ENCODE measurements at regions not wholly inside any gene's neighbourhood (a gene's known extent, or its start where the extent isn't known, plus 50 kb on each side); places are given as distances from the start of the nearest gene placed in this dataset.
"Not testable (repeated sequence)": the region's sequence is repeated elsewhere in the genome, so short reads cannot be mapped to it uniquely, and the experiment has no call there.

DNA sequence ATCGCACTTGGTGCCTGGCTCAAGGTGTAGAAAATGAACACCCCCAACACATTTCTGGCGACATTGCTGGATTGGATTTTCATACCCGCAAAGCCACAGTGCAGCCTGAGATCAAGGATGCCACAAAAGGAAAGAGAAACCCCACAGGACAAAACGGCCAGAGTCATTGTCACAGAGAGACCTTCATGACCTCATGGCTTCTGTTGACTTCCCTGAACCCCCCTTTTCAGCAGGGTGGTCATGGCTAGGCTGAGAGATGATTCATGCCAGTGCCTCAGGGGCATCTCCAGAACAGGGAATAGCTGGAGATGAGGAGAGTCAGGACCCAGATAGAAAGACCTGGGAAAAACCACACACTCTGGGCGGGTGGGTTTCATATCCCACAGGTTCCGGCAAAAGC, 122.0 kb downstream of the C16orf95 start:
- no peak overlapping the region for H3K4me3 ChIP-seq (ENCODE audit: low read depth, low read length)

DNA sequence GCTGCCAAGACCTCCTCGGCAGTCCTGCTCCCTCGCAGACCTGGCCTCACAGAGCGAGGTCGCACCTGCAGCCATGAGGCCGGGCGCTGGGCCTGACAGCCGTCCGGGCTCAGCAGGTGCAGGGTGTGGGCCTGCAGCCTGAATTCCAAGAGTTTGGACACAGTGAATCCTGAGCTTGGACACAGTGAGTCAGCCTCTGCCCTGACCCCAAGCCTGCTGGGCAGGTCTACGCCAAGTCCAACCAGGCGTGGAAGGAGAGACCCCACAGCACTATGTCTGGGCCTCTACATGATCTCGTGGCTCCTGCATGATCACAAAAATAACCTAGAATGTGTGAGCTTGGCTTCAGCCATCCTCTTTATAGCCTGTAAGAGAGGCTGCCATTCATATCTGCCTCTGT, 121.0 kb downstream of the C16orf95 start:
- no peak for DNase-seq (ENCODE audit: low read depth)
- H3K4me3 ChIP-seq (ENCODE audit: low read depth, low read length), result no peak overlapping the region

More for the DNA sequence above, 122.0 kb downstream of the C16orf95 start:
- no peak for DNase-seq (ENCODE audit: low read depth)

DNA sequence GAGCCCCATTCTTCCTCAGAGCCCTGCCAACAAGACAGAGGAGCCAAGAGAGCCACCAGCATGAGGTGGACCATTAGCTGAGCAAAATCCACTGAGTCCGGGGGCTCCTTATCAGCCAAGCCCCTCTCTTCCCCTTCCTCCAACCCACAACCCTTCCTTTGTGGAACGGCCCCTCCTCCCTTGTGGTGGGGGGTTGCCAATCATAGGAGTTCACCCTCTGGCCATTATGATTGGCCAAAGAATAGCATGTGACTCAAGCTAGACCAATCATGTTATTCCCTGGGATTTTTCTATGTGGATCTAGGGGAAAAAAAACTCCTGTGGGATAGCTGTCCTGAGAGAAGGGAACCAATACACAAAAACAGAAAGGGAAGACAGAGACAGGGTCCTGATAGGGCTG, 120.5 kb downstream of the C16orf95 start:
- no peak overlapping the region for H3K4me3 ChIP-seq (ENCODE audit: low read depth, low read length)
- no peak for DNase-seq (ENCODE audit: low read depth)

DNA sequence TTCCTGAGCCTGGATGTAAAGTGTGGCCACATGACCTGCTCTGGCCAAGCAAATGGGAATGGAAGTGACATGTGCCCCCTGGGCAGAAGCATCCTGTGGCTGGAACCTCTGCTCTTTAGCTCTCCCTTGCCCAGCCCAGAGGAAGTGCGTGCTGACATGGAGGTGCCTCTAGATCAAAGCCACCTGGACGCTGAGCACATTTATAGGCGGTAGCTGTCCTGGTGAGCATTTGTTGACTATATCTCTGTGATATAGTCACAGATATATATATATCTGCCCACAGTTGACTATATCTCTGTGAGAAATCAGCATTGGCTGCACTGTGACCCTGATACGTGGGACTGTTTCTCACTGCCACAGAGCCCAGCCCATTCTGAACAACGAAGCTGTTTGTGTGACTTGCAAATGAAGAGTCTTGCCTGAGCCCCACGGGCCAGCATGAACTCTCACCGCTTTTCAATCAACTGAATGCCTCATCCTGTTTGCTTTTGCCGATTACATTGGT, 118.8 kb downstream of the C16orf95 start:
- no peak overlapping the region for H3K4me3 ChIP-seq (ENCODE audit: low read depth, low read length)
- no peak for DNase-seq (ENCODE audit: low read depth)

DNA sequence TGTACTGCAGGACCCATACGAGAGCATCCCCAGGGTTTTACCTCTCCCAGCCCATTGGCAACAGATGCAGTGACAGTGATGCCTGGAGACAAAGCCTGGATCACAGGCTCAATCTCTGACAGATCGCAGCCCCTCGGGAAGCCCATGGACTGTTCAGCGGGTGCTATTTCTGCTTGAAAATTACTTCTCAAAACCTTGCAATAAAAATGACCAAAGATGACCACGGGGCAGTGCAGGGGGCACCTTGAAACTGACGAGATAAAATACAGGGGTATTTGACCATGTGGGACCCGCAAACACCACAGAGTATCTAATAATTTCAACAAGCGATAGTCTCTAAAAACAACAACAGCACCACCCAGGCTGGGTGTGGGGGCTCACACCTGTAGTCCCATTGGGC, 118.3 kb downstream of the C16orf95 start:
- DNase-seq (ENCODE audit: low read depth), result no peak
- no peak overlapping the region for H3K4me3 ChIP-seq (ENCODE audit: low read depth, low read length)

DNA sequence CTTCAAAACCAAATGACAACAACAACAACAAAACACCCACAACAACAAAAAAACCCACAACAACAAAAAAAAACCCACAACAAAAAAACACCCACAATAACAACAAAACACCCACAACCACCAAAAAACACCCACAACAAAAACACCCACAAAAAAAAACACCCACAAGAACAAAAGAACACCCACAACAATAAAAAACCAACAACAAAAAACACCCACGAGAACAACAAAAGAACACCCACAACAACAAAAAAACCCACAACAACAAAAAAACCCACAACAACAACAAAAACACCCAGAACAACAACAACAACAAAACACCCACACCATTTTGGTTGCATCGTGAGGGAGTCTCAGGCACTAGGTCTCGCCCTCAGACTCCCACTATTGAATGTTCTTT, 117.8 kb downstream of the C16orf95 start:
- DNase-seq (ENCODE audit: low read depth), result no peak
- H3K4me3 ChIP-seq (ENCODE audit: low read depth, low read length), result no peak overlapping the region

DNA sequence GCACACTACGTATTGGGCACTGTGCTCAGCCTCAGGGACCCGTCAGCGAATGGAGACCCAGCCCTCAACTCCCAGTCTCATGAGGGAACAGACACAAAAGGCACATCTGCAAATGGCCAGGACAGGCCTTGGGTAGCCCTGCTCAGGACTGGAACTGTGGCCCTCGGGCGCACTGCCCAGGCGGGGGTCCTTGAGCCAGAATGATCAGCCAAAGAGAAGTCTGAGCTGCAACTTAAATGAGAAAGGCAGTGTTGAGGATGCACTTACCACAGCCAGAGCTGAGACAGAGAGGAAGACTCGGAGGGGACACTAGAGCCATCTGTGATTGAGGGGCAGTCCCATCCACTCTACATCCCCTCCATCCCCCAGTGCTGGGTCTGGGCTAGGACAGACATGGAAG, 117.3 kb downstream of the C16orf95 start:
- no peak for DNase-seq (ENCODE audit: low read depth)
- H3K4me3 ChIP-seq (ENCODE audit: low read depth, low read length), result no peak overlapping the region

DNA sequence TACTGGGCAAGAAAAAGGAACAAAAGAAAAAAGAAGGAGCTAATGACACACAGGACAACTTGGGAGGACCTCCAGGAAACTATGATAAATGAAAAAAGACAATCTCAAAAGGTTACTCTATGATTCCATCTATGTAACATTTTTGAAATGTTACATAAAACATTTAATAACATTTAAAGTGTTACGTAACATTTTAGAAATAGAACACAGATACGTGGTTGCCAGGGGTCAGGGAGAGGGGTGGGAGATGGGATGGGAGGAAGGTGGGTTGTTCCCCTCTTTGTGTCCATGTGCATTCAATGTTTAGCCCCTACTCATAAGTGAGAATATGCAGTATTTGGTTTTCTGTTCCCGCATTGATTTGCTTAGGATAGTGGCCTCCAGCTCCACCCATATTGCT, 116.6 kb downstream of the C16orf95 start:
- no peak for DNase-seq (ENCODE audit: low read depth)
- H3K4me3 ChIP-seq (ENCODE audit: low read depth, low read length), result no peak overlapping the region

DNA sequence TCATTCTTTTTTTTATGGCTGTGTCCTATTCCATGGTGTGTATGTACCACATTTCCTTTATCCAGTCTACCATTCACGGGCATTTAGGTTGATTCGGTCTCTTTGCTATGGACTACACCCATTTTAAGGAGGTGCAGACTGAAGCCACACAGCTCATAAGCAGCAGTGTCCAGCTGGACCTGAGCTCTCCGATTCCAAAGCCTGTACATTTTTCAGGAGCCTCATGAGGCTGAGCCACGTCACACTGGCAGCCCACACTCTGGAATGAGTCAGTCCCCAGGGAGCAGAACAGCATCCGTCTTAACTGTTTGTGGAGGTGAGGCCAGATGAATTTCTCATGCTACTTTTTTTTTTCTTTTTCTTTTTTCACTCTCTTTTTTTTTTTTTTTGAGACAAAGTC, 116.1 kb downstream of the C16orf95 start:
- no peak overlapping the region for H3K4me3 ChIP-seq (ENCODE audit: low read depth, low read length)

DNA sequence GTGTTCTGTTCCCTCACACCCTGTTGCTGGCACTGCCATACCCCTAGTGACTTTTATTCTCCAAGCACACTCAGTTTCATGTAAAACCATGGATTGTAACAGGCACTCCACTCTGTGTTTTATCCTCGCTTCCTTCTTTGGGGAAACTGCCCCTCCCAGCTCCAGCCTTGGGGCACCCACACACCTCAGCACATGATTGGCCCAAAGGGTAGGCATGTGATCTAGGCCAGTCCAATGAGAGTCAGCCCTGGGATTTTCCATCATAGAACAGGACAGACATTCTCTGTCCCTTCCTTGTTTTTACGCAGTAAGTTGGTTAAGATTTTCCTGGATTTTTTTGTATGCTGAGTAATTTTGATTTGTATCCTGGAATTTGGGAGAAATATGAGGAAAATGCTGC, 115.4 kb downstream of the C16orf95 start:
- DNase-seq (ENCODE audit: low read depth), result no peak
- H3K4me3 ChIP-seq (ENCODE audit: low read depth, low read length), result no peak overlapping the region

More for the DNA sequence above, 116.1 kb downstream of the C16orf95 start:
- DNase-seq (ENCODE audit: low read depth), result peak; percentile 98

DNA sequence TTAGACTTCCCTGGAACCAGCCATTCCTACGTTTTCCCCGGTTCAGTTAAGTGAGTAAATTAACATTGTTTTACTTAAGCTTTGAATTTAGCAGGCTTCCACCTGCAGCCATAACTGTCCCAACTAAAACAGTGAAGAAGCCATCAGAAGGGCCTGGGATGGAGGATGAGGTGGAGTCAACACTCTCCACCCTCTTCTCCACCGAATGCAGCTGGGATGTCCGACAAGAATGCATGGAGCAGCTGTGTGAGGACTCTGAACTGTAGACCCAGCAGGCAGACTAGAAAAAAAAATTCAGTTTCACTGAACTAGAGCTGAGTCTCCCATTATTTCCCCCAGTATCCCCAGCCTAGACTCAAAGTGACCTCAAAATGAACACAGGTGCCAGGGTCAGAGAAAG, 114.8 kb downstream of the C16orf95 start:
- DNase-seq (ENCODE audit: low read depth), result no peak
- H3K4me3 ChIP-seq (ENCODE audit: low read depth, low read length), result no peak overlapping the region

DNA sequence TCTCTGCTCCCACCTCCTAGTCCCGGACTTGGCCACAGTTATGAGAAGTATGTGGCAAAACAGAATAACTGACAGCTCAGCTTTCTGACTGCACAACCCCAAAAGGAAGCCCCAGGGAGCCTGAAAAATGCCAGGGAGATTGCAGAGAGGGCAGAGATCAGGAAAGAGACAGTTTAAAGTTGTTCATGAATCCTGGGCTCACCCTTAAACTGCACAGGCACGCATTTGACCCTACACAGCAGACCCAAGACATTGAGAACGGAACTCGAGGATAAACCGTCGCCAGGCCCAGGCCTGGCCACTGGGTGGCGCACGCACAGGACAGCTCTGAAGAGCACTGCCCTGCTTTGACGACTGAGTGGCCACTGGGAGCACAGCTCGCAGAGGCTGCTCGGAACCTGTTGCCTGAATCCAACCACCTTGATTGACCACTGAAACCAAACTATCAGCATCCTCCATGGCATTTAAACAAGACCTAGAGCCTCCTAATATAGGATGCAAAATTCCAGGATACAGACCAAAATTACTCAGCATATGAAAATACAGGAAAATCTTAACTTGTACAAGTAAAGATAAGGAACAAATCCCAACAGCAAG, 114.0 kb downstream of the C16orf95 start:
- H3K4me3 ChIP-seq (ENCODE audit: low read depth, low read length), result no peak overlapping the region
- peak; percentile 76 for DNase-seq (ENCODE audit: low read depth)

DNA sequence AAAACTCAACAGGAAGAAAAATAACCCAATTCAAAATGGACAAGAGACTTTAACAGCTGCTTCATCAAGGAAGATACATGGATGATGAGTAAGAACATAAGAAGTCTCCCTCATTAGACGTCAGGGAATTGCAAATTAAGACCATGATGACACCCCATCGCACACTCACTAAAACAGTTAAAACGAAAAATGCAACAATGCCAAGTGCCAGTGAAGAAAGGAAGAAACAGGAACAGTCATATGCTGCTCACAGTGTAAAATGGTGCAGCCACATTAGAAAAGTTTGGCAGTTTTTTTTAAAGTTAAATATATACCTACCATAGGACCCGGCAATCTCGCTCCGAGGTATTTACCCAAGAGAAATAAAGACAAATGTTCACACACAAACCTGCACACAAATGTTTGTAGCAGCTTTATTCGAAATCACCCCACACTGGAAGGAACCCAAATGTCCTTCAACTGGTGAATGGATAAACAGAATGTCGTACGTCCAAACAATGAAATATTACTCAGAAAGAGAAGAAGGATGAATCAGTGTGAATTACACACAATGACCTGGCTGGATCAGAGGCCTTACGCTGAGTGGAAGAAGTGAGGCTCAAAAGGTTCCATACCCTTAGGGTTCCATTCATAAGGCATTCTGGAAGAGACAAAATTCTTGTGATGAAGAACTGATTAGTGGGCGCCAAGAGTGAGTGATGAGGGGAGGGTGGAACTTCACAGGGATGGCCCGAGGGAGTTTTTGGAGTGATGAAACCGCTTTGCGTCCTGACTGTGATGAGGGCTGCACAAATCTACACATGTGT, 110.3 kb downstream of the C16orf95 start:
- no peak overlapping the region for H3K4me3 ChIP-seq (ENCODE audit: low read depth, low read length)
- peak; percentile 45 for DNase-seq (ENCODE audit: low read depth)

DNA sequence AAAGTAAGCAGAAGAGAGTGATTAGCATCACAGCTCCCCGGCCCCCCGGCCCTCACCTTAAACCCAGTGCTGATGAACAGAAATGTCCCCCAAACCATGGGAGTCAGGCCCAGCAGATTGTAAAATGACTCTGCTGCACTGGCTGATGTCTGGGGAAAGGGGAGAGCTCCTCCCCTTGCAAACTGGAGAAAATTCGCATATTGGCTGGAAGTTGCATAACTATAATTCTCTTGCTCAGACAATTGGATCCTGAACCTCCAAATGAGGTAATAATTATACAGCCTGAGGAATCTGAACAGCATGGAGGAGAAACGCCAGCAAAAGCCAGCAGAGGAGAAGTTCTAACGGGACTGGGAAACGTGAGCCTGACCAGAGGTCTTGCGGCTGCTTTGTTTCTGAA, 109.7 kb downstream of the C16orf95 start:
- peak; percentile 72 for DNase-seq (ENCODE audit: low read depth)

DNA sequence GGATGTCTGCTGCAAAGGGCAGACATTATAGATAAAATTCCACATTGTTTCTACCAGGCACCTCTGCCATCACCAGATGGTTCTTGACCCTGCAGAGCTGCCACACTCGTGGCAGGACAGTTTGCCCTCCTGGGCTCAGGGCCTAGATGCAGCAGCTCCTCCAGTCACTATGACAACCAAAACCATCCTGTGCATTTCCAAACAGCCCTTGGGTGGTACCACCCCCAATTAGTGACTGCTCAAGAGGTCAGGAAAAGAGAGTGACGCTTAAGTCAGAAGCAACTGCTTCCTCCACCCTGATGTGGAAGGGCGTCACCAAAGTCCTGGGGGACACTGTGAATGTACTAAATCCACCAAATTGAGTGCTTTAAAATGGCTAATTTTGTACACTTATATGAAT, 109.2 kb downstream of the C16orf95 start:
- H3K4me3 ChIP-seq (ENCODE audit: low read depth, low read length), result no peak overlapping the region
- no peak for DNase-seq (ENCODE audit: low read depth)

More for the DNA sequence above, 109.7 kb downstream of the C16orf95 start:
- no peak overlapping the region for H3K4me3 ChIP-seq (ENCODE audit: low read depth, low read length)

DNA sequence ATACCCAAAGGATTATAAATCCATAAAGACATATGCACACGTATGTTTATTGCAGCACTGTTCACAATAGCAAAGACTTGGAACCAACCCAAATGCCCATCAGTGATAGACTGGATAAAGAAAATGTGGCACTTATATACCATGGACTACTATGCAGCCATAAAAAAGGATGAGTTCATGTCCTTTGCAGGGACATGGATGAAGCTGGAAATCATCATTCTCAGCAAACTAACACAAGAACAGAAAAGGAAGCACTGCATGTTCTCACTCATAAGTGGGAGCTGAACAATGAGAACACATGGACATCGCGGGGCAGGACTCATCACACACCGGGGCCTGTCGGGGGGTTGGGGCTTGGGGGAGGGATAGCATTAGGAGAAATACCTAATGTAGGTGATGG, 108.2 kb downstream of the C16orf95 start:
- DNase-seq (ENCODE audit: low read depth); H3K4me3 ChIP-seq (ENCODE audit: low read depth, low read length): not testable (repeated sequence)

DNA sequence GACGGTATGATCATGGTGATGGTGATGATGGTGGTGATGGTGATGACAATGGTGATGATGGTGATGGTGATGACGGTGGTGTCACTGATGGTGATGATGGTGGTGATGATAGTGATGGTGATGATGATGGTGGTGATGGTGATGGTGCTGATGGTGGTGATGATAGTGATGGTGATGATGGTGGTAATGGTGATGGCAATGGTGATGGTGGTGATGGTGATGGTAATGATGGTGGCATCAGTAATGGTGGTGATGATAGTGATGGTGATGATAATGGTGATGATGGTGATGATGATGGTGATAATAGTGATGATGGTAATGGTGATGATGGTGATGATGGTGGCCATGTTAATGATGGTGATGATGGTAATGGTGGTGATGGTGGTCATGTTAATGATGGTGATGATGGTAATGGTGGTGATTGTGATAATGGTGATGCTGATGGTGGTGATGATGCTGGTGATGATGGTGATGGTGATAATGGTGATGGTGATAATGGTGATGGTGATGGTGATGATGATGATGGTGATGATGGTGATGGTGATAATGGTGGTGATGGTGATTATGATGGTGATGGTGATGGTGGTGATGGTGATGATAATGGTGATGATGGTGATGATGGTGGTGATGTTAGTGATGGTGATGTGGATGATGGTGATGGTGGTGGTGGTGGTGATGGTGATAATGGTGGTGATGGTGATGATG, 107.2 kb downstream of the C16orf95 start:
- DNase-seq (ENCODE audit: low read depth), result no peak
- H3K4me3 ChIP-seq (ENCODE audit: low read depth, low read length), result no peak overlapping the region

DNA sequence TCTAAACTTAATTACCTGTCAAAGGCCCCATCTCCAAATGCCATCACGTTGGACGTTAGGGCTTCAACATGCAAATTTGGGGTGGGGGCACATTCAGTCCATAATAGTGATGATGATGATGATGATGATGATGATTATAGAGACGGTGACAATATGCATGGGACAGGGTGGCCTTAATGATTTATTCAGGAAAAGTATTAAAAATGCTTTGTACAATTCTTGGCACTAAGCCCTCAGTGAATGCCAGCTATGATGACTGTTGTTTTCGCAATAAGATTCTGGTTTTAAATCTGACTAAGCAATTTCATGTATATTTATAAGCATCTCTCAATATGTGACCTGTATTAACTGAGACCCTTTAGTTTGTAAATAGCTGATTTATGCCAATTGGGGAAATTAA, 106.3 kb downstream of the C16orf95 start:
- DNase-seq (ENCODE audit: low read depth), result no peak
- H3K4me3 ChIP-seq (ENCODE audit: low read depth, low read length), result no peak overlapping the region

DNA sequence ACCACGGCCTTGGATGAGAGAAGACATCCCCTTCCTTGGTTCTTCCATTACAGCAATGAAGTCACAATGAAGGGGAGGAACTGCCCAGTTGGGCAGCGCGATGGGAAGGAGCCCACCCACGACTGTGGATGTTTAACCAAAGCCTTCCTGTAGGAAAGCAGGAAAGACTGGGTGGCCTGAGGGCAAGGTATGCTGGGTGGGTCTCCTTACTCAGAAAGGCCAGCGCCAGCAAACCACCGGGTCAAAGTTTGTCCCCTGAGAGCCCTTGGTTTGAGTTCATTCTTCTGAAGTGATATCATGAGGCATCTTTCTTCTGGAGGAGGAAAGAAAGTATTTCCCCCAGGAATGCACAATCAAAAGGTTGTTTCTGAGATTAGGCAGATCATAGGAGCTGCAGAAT, 105.2 kb downstream of the C16orf95 start:
- H3K4me3 ChIP-seq (ENCODE audit: low read depth, low read length), result no peak overlapping the region
- peak; percentile 66 for DNase-seq (ENCODE audit: low read depth)

DNA sequence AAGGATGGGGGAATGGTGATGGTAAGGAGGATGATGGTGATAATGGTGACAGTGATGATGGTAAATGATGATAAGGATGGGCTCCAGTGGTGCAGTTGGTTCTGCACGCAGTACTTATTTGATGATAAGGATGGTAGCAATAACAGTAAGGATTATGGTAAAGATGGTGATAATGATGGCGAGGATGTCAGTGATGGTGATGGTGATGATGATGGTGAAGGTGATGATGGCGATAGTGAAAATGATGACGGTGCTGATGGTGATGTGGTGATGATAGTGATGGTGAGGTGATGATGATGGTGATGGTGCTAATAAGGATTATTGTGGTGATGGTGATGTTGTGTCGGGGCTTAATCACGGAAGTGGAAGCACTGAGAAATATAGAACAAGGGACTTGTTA, 103.7 kb downstream of the C16orf95 start:
- DNase-seq (ENCODE audit: low read depth), result no peak
- no peak overlapping the region for H3K4me3 ChIP-seq (ENCODE audit: low read depth, low read length)

Measured in skeletal muscle cell (primary cell).